AG10803 (cell line): ENCODE measurements at regions not wholly inside any gene's neighbourhood (a gene's known extent, or its start where the extent isn't known, plus 50 kb on each side); places are given as distances from the start of the nearest gene placed in this dataset.
"Not testable (repeated sequence)": the region's sequence is repeated elsewhere in the genome, so short reads cannot be mapped to it uniquely, and the experiment has no call there.

Experiments
- DNase-seq: peaks from one replicate; pipeline ENCODE4 v3.0.0; 2010; ENCODE audit warnings: low read depth
- H3K4me3 ChIP-seq: 2 replicates; pipeline ENCODE4 v1.5.1; 2011; ENCODE audit warnings: mild to moderate bottlenecking, low read length, control low read depth
- CTCF ChIP-seq: conservative IDR thresholded peaks from 2 replicates; pipeline ENCODE4 v1.5.1; 2011; ENCODE audit warnings: mild to moderate bottlenecking, low read length, control low read depth, inconsistent platforms

GRCh38 chrX:21194526-21194925, 179.7 kb upstream of the CNKSR2 start:
- H3K4me3 ChIP-seq, result no peak overlapping the region
- no peak for TF ChIP-seq CTCF
- DNase-seq, result no peak

- TF ChIP-seq CTCF, result no peak
- DNase-seq, result no peak
Observed at GRCh38 chrX:21207080-21207479, 167.1 kb upstream of the CNKSR2 start.

GRCh38 chrX:21219208-21219607, 155.0 kb upstream of the CNKSR2 start:
- not testable (repeated sequence) for DNase-seq, H3K4me3 ChIP-seq

More at GRCh38 chrX:21207080-21207479, 167.1 kb upstream of the CNKSR2 start:
- no peak overlapping the region for H3K4me3 ChIP-seq

- no peak overlapping the region for H3K4me3 ChIP-seq
- DNase-seq, result peak; percentile 0
- no peak for TF ChIP-seq CTCF
Observed at GRCh38 chrX:21225643-21226042, 148.6 kb upstream of the CNKSR2 start.

- H3K4me3 ChIP-seq, result not testable (repeated sequence)
Observed at GRCh38 chrX:21228974-21229373, 145.2 kb upstream of the CNKSR2 start.

GRCh38 chrX:21255032-21255618, 119.1 kb upstream of the CNKSR2 start:
- no peak for DNase-seq
- no peak for TF ChIP-seq CTCF
- H3K4me3 ChIP-seq, result no peak overlapping the region

More at GRCh38 chrX:21228974-21229373, 145.2 kb upstream of the CNKSR2 start:
- not testable (repeated sequence) for DNase-seq

- TF ChIP-seq CTCF, result no peak
- H3K4me3 ChIP-seq, result no peak overlapping the region
- no peak for DNase-seq
Observed at GRCh38 chrX:21266949-21267348, 107.3 kb upstream of the CNKSR2 start.

- H3K4me3 ChIP-seq, result no peak overlapping the region
- DNase-seq, result no peak
- no peak for TF ChIP-seq CTCF
Observed at GRCh38 chrX:21276736-21277433, 97.3 kb upstream of the CNKSR2 start.
